HEK293 (cell line): ENCODE measurements at regions not wholly inside any gene's neighbourhood (a gene's known extent, or its start where the extent isn't known, plus 50 kb on each side); places are given as distances from the start of the nearest gene placed in this dataset.

Experiments used
- CTCF ChIA-PET: fragments of 350-600 bp; formaldehyde crosslinking; extraction: SDS; loops from one replicate; lab custom pipeline; 2021; ENCODE audit warnings: antibody characterized with exemption; lab: Yijun Ruan, JAX
- POLR2A ChIA-PET: fragments of 300-600 bp; formaldehyde crosslinking; extraction: SDS; loops from one replicate; lab custom pipeline; 2020; ENCODE audit warnings: antibody characterized with exemption, inconsistent platforms; lab: Yijun Ruan, JAX
- H3K27ac ChIP-seq: fragments of 200-500 bp; sonication (Bioruptor generic); 2 replicates; pipeline ENCODE4 v1.5.1; 2014; ENCODE audit warnings: low read depth, low read length, control low read depth, inconsistent platforms; ENCODE audit errors: extremely low read depth
- H3K36me3 ChIP-seq, 2 experiments: fragments of 200-500 bp in 1 of 2; sonication (Bioruptor generic) in 1 of 2; 1 replicate in 1 of 2; 2 replicates in 1 of 2; pipeline ENCODE4 v1.5.1; 2014 to 2017; ENCODE audit warnings: inconsistent platforms in 2 of 2, low read length in 2 of 2; ENCODE audit not compliant: control insufficient read depth in 2 of 2, insufficient read depth in 1 of 2
- H3K4me1 ChIP-seq: fragments of 200-500 bp; sonication (Bioruptor generic); 2 replicates; pipeline ENCODE4 v1.5.1; 2014; ENCODE audit warnings: mild to moderate bottlenecking, low read length, inconsistent platforms; ENCODE audit not compliant: control insufficient read depth, insufficient read depth
- H3K4me3 ChIP-seq: 2 replicates; pipeline ENCODE4 v1.5.1; 2011; ENCODE audit warnings: low read depth, mild to moderate bottlenecking, control low read depth, low read length, moderate library complexity
- H3K9me3 ChIP-seq: fragments of 200-500 bp; sonication (Bioruptor generic); 2 replicates; pipeline ENCODE4 v1.5.1; 2014; ENCODE audit warnings: low read depth, low read length, inconsistent platforms; ENCODE audit not compliant: control insufficient read depth, insufficient read depth
- ATF2 ChIP-seq: fragments of 450-650 bp; formaldehyde crosslinking; IDR thresholded peaks from 2 replicates; pipeline ENCODE4 v1.5.1; 2016; ENCODE audit warnings: missing biosample characterization, missing genetic modification characterization, low read depth
- ELK4 ChIP-seq: IDR thresholded peaks from 2 replicates; pipeline ENCODE4 v1.6.1; 2011; ENCODE audit warnings: mild to moderate bottlenecking, low read depth, low read length, borderline replicate concordance
- SETDB1 ChIP-seq: IDR thresholded peaks from one replicate; pipeline ENCODE4 v1.6.1; 2017; ENCODE audit warnings: mild to moderate bottlenecking, low read length, moderate library complexity, mixed read lengths; ENCODE audit not compliant: insufficient read length
- TCF7L2 ChIP-seq: IDR thresholded peaks from 2 replicates; pipeline ENCODE4 v1.6.1; 2011; ENCODE audit warnings: low read depth, mild to moderate bottlenecking, inconsistent platforms, low read length, moderate library complexity, borderline replicate concordance
- ZFP3 ChIP-seq: fragments of 450-650 bp; formaldehyde crosslinking; IDR thresholded peaks from 2 replicates; pipeline ENCODE4 v1.5.1; 2016; ENCODE audit warnings: low read depth, missing biosample characterization, missing genetic modification characterization
- ZNF133 ChIP-seq: fragments of 450-650 bp; formaldehyde crosslinking; IDR thresholded peaks from 2 replicates; pipeline ENCODE4 v1.5.1; 2016; ENCODE audit warnings: missing biosample characterization, missing genetic modification characterization
- ZNF16 ChIP-seq: fragments of 450-650 bp; formaldehyde crosslinking; IDR thresholded peaks from 2 replicates; pipeline ENCODE4 v1.5.1; 2016; ENCODE audit warnings: low read depth, missing biosample characterization, missing genetic modification characterization
- ZNF394 ChIP-seq: fragments of 450-650 bp; formaldehyde crosslinking; IDR thresholded peaks from 2 replicates; pipeline ENCODE4 v1.5.1; 2016; ENCODE audit warnings: missing biosample characterization, missing genetic modification characterization, mild to moderate bottlenecking, moderate library complexity, borderline replicate concordance
- ZNF404 ChIP-seq: fragments of 450-650 bp; formaldehyde crosslinking; IDR thresholded peaks from 2 replicates; pipeline ENCODE4 v1.5.1; 2017; ENCODE audit warnings: missing biosample characterization, missing genetic modification characterization
- ZNF423 ChIP-seq: fragments of 450-650 bp; formaldehyde crosslinking; IDR thresholded peaks from 2 replicates; pipeline ENCODE4 v1.5.1; 2016; ENCODE audit warnings: missing biosample characterization, missing genetic modification characterization
- ZNF514 ChIP-seq: fragments of 450-650 bp; formaldehyde crosslinking; IDR thresholded peaks from 2 replicates; pipeline ENCODE4 v1.5.1; 2016; ENCODE audit warnings: missing biosample characterization, missing genetic modification characterization
- ZNF521 ChIP-seq: fragments of 450-650 bp; formaldehyde crosslinking; IDR thresholded peaks from 2 replicates; pipeline ENCODE4 v1.5.1; 2017; ENCODE audit warnings: missing biosample characterization, mild to moderate bottlenecking, missing genetic modification characterization
- ZNF548 ChIP-seq: fragments of 450-650 bp; formaldehyde crosslinking; IDR thresholded peaks from 2 replicates; pipeline ENCODE4 v1.5.1; 2016; ENCODE audit warnings: missing biosample characterization, missing genetic modification characterization
- ZNF549 ChIP-seq: fragments of 450-650 bp; IDR thresholded peaks from 2 replicates; pipeline ENCODE4 v1.5.1; 2018; ENCODE audit warnings: missing biosample characterization, missing genetic modification characterization, mild to moderate bottlenecking, inconsistent platforms, moderate library complexity
- ZNF580 ChIP-seq: fragments of 450-650 bp; formaldehyde crosslinking; IDR thresholded peaks from 2 replicates; pipeline ENCODE4 v1.5.1; 2016; ENCODE audit warnings: missing biosample characterization, missing genetic modification characterization
- ZNF670 ChIP-seq: fragments of 450-650 bp; formaldehyde crosslinking; IDR thresholded peaks from 2 replicates; pipeline ENCODE4 v1.5.1; 2016; ENCODE audit warnings: missing biosample characterization, missing genetic modification characterization, low read depth
- ZNF830 ChIP-seq: fragments of 450-650 bp; IDR thresholded peaks from 2 replicates; pipeline ENCODE4 v1.5.0; 2018; ENCODE audit warnings: missing biosample characterization, missing genetic modification characterization, low read depth, mild to moderate bottlenecking, moderate library complexity
- ZSCAN16 ChIP-seq: fragments of 450-650 bp; formaldehyde crosslinking; IDR thresholded peaks from 2 replicates; pipeline ENCODE4 v1.5.1; 2016; ENCODE audit warnings: missing biosample characterization, missing genetic modification characterization
- TF ChIP-seq, protein P1 (sequence below): fragments of 450-650 bp; formaldehyde crosslinking; IDR thresholded peaks from 2 replicates; pipeline ENCODE4 v1.5.1; 2016; ENCODE audit warnings: missing biosample characterization, missing genetic modification characterization
- TF ChIP-seq, protein P2 (sequence below): fragments of 450-650 bp; formaldehyde crosslinking; IDR thresholded peaks from 2 replicates; pipeline ENCODE4 v1.5.1; 2017; ENCODE audit warnings: missing biosample characterization, mild to moderate bottlenecking, missing genetic modification characterization, moderate library complexity
- TF ChIP-seq, protein P3 (sequence below): fragments of 450-650 bp; formaldehyde crosslinking; IDR thresholded peaks from 2 replicates; pipeline ENCODE4 v1.5.1; 2016; ENCODE audit warnings: missing biosample characterization, missing genetic modification characterization

DNA sequence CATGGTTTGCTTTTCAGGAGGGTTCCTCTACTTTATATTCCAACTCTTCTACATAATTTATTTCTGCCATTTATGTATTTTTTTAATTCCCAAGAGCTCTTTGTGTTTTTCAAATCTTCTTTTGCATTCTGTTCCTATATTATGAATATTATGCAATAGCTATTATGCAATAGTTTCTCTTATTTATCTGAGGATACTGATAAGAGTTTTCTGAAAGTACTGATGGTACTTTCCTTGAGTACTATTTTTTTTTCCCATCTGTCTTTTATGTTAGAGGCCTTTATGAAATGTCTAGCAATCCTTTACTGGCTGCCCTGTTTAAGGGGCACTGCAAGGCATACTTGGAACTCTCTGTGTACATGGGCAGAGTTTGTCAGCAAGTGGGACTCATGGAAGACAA lies 93.4 kb downstream of the SLC41A2 start (continued):
- TF ChIP-seq ZNF580: no peak
- TF ChIP-seq, all 188 proteins: peak for 0

DNA sequence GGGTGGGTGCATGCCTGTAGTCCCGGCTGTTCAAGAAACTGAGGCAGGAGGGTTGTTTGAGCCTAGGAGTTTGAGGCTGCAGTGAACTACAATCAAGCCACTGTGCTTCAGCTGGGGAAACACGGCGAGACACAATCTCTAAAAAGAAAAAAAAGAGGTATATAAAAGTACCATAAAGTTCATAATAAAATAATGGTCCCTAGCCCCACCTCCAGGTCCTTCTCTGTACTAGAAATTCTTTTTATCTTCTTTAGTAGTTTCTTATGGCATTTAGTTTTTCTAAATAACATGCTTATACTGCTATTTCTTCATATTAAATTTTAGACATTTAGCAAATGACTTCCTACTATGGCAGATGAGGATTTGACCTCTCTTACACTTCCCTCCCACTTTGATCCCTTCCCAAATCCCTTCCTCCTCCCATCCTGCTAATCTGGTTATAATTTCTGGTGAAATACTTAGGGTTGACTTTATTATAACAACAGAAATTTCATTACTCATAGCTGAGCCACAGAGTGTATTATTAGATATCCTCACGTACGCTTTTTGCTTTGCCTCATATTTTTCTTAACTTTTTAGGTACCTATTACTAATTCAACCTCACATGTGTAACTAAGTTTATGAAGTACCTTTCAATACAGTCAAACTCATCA lies 94.7 kb downstream of the SLC41A2 start:
- Histone ChIP-seq H3K9me3 (no peaks in the 10 kb centered on the region), H3K27ac (no peak overlapping the region)

GRCh38 chr12:104858611-104859543 lies 99.2 kb downstream of the SLC41A2 start:
- Histone ChIP-seq H3K4me1 (no peaks in the 10 kb centered on the region), H3K36me3 (no peaks in the 10 kb centered on the region), H3K4me3 (no peak overlapping the region), H3K27ac (no peak overlapping the region), H3K9me3 (no peaks in the 10 kb centered on the region)
- ChIA-PET CTCF (no interaction called here), POLR2A (no interaction called here)
- TF ChIP-seq, protein P1, sequence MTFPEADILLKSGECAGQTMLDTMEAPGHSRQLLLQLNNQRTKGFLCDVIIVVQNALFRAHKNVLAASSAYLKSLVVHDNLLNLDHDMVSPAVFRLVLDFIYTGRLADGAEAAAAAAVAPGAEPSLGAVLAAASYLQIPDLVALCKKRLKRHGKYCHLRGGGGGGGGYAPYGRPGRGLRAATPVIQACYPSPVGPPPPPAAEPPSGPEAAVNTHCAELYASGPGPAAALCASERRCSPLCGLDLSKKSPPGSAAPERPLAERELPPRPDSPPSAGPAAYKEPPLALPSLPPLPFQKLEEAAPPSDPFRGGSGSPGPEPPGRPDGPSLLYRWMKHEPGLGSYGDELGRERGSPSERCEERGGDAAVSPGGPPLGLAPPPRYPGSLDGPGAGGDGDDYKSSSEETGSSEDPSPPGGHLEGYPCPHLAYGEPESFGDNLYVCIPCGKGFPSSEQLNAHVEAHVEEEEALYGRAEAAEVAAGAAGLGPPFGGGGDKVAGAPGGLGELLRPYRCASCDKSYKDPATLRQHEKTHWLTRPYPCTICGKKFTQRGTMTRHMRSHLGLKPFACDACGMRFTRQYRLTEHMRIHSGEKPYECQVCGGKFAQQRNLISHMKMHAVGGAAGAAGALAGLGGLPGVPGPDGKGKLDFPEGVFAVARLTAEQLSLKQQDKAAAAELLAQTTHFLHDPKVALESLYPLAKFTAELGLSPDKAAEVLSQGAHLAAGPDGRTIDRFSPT (tag by site-specific recombination): no peak
- TF ChIP-seq ZNF133 (tag by site-specific recombination) (no peak), ZNF394 (tag by site-specific recombination) (no peak), ELK4 (no peak)

More for the DNA sequence above, 94.7 kb downstream of the SLC41A2 start:
- Histone ChIP-seq H3K4me3 (no peak overlapping the region), H3K36me3 (no peaks in the 10 kb centered on the region), H3K4me1 (peaks cover 3% of the 10 kb centered on the region; the same call in 1 of the 2 replicates)
- no peak for TF ChIP-seq ZNF404 (tag by site-specific recombination)
- TF ChIP-seq ZNF548 (tag by site-specific recombination): no peak
- TF ChIP-seq ZNF514: no peak
- no peak for TF ChIP-seq ZNF830 (tag by site-specific recombination)
- no peak for TF ChIP-seq ZSCAN16 (tag by site-specific recombination)
- TF ChIP-seq ATF2 (tag by site-specific recombination): no peak
- TF ChIP-seq, protein P2, sequence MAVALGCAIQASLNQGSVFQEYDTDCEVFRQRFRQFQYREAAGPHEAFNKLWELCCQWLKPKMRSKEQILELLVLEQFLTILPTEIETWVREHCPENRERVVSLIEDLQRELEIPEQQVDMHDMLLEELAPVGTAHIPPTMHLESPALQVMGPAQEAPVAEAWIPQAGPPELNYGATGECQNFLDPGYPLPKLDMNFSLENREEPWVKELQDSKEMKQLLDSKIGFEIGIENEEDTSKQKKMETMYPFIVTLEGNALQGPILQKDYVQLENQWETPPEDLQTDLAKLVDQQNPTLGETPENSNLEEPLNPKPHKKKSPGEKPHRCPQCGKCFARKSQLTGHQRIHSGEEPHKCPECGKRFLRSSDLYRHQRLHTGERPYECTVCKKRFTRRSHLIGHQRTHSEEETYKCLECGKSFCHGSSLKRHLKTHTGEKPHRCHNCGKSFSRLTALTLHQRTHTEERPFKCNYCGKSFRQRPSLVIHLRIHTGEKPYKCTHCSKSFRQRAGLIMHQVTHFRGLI (tag by site-specific recombination): no peak
- no peak for TF ChIP-seq ZNF423 (tag by site-specific recombination)
- no peak for TF ChIP-seq ZFP3 (tag by site-specific recombination)
- no peak for TF ChIP-seq SETDB1
- TF ChIP-seq ZNF16: no peak
- no peak for TF ChIP-seq ZNF670 (tag by site-specific recombination)
- TF ChIP-seq, protein P3, sequence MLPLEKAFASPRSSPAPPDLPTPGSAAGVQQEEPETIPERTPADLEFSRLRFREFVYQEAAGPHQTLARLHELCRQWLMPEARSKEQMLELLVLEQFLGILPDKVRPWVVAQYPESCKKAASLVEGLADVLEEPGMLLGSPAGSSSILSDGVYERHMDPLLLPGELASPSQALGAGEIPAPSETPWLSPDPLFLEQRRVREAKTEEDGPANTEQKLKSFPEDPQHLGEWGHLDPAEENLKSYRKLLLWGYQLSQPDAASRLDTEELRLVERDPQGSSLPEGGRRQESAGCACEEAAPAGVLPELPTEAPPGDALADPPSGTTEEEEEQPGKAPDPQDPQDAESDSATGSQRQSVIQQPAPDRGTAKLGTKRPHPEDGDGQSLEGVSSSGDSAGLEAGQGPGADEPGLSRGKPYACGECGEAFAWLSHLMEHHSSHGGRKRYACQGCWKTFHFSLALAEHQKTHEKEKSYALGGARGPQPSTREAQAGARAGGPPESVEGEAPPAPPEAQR (tag by site-specific recombination): no peak
- TF ChIP-seq ZNF549 (tag by site-specific recombination): no peak
- TF ChIP-seq ZNF521 (tag by site-specific recombination): no peak
- TF ChIP-seq ELK4: no peak
- no peak for TF ChIP-seq TCF7L2
- POLR2A ChIA-PET: no interaction called here
- CTCF ChIA-PET: interaction anchor here (0.6 to 0.7 kb wide), 2 partner anchors 359 to 807 kb away, joined by 4 read pairs; no protein-coding TSS in a partner anchor
